GM13977 (cell line): ENCODE measurements at regions not wholly inside any gene's neighbourhood (a gene's known extent, or its start where the extent isn't known, plus 50 kb on each side); places are given as distances from the start of the nearest gene placed in this dataset.

Experiments
- DNase-seq: peaks from one replicate; pipeline ENCODE4 v3.0.0; 2012; ENCODE audit warnings: low spot score
- CTCF ChIP-seq: IDR thresholded peaks from 2 replicates; pipeline ENCODE4 v1.5.1; 2012; ENCODE audit warnings: mild to moderate bottlenecking, control low read depth; ENCODE audit not compliant: insufficient read depth; ENCODE audit errors: extremely low read depth, missing control alignments
- in situ Hi-C: fragments of 300-500 bp; cut with MboI; formaldehyde crosslinking; loops from one replicate; pipeline ENCODE4 v1.12.0; 2022; ENCODE audit warnings: low sequenced_read_pairs, low pct_unique_long_range_greater_than_20kb, mixed read lengths, inconsistent platforms; ENCODE audit not compliant: unreplicated experiment

GRCh38 chr7:24462984-24463383 is 110.3 kb upstream of the PALS2 start:
- TF ChIP-seq CTCF = no peak
- DNase-seq = no peak
- in situ Hi-C loops = no loop called here

GRCh38 chr7:24463474-24463873 is 109.8 kb upstream of the PALS2 start:
- in situ Hi-C loops = no loop called here
- DNase-seq = no peak
- no peak for TF ChIP-seq CTCF

GRCh38 chr7:24464861-24465260 is 108.4 kb upstream of the PALS2 start:
- in situ Hi-C loops = no loop called here
- TF ChIP-seq CTCF = no peak
- no peak for DNase-seq

GRCh38 chr7:24466168-24466768 is 107.0 kb upstream of the PALS2 start:
- in situ Hi-C loops = no loop called here
- DNase-seq = no peak
- TF ChIP-seq CTCF = no peak

GRCh38 chr7:24469118-24469517 is 104.1 kb upstream of the PALS2 start:
- DNase-seq = no peak
- in situ Hi-C loops = no loop called here
- no peak for TF ChIP-seq CTCF

GRCh38 chr7:24472093-24472492 is 101.2 kb upstream of the PALS2 start:
- DNase-seq = no peak
- in situ Hi-C loops = no loop called here
- no peak for TF ChIP-seq CTCF
